ENCODE measurements at regions not wholly inside any gene's neighbourhood (a gene's known extent, or its start where the extent isn't known, plus 50 kb on each side); places are given as distances from the start of the nearest gene placed in this dataset.

- H3K36me3 ChIP-seq (ENCODE audit: insufficient read depth, low read length), result no peaks in the 10 kb centered on the region
- TF ChIP-seq EP300 (conservative IDR thresholded peaks at IDR 0.05; ENCODE audit: poor library complexity, severe bottlenecking), result no peak
- no peak for TF ChIP-seq MXI1 (conservative IDR thresholded peaks at IDR 0.05; ENCODE audit: poor library complexity, severe bottlenecking)
- TF ChIP-seq EZH2 (IDR thresholded peaks at IDR 0.05; ENCODE audit: borderline replicate concordance, insufficient read depth, low read length, poor library complexity, severe bottlenecking), result no peak
- no peak for TF ChIP-seq SMC3 (conservative IDR thresholded peaks at IDR 0.05; ENCODE audit: poor library complexity)
- TF ChIP-seq, protein P1, sequence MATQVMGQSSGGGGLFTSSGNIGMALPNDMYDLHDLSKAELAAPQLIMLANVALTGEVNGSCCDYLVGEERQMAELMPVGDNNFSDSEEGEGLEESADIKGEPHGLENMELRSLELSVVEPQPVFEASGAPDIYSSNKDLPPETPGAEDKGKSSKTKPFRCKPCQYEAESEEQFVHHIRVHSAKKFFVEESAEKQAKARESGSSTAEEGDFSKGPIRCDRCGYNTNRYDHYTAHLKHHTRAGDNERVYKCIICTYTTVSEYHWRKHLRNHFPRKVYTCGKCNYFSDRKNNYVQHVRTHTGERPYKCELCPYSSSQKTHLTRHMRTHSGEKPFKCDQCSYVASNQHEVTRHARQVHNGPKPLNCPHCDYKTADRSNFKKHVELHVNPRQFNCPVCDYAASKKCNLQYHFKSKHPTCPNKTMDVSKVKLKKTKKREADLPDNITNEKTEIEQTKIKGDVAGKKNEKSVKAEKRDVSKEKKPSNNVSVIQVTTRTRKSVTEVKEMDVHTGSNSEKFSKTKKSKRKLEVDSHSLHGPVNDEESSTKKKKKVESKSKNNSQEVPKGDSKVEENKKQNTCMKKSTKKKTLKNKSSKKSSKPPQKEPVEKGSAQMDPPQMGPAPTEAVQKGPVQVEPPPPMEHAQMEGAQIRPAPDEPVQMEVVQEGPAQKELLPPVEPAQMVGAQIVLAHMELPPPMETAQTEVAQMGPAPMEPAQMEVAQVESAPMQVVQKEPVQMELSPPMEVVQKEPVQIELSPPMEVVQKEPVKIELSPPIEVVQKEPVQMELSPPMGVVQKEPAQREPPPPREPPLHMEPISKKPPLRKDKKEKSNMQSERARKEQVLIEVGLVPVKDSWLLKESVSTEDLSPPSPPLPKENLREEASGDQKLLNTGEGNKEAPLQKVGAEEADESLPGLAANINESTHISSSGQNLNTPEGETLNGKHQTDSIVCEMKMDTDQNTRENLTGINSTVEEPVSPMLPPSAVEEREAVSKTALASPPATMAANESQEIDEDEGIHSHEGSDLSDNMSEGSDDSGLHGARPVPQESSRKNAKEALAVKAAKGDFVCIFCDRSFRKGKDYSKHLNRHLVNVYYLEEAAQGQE (IDR thresholded peaks at IDR 0.05; ENCODE audit: borderline replicate concordance), result no peak
- TF ChIP-seq RAD21 (conservative IDR thresholded peaks at IDR 0.05), result no peak
- no peak for TF ChIP-seq CTCF (IDR thresholded peaks at IDR 0.05; ENCODE audit: poor library complexity, severe bottlenecking)
- no peak for TF ChIP-seq POLR2AphosphoS5 (IDR thresholded peaks at IDR 0.05)
- no peak for TF ChIP-seq TAF1 (IDR thresholded peaks at IDR 0.05; ENCODE audit: low read depth)
- H4K20me1 ChIP-seq (ENCODE audit: insufficient read depth), result no peaks in the 10 kb centered on the region
- H3K9ac ChIP-seq (ENCODE audit: low read length), result no peak overlapping the region
- no peak overlapping the region for H2AFZ ChIP-seq (ENCODE audit: low read depth, low read length)
- no peaks in the 10 kb centered on the region for H3F3A ChIP-seq (ENCODE audit: insufficient read depth, low read length, poor library complexity, severe bottlenecking)
- no peaks in the 10 kb centered on the region for H3K79me2 ChIP-seq (replicated peaks; ENCODE audit: insufficient read depth, low read length)
- no peaks in the 10 kb centered on the region for H3K9me3 ChIP-seq (ENCODE audit: low read length)
- H3K27ac ChIP-seq (ENCODE audit: low read length), result no peak overlapping the region
- no peak overlapping the region for H3K4me3 ChIP-seq (ENCODE audit: low read length)
- no peaks in the 10 kb centered on the region for H3K27me3 ChIP-seq (ENCODE audit: insufficient read depth, low read depth, low read length)
- no peak overlapping the region for H3K4me2 ChIP-seq (ENCODE audit: low read length)
- no peaks in the 10 kb centered on the region for H3K9me2 ChIP-seq (ENCODE audit: insufficient read depth, low read length)
Observed at GRCh38 chr1:229121845-229122436, 149.0 kb upstream of the RAB4A start.

- Histone ChIP-seq H3K79me2 (replicated peaks; ENCODE audit: insufficient read depth, low read length) (no peaks in the 10 kb centered on the region), H3K36me3 (ENCODE audit: insufficient read depth, low read length) (no peaks in the 10 kb centered on the region), H4K20me1 (ENCODE audit: insufficient read depth) (no peaks in the 10 kb centered on the region), H2AFZ (ENCODE audit: low read depth, low read length) (no peak overlapping the region), H3K4me2 (ENCODE audit: low read length) (no peak overlapping the region), H3K27me3 (ENCODE audit: insufficient read depth, low read depth, low read length) (no peaks in the 10 kb centered on the region), H3K4me3 (ENCODE audit: low read length) (no peak overlapping the region), H3K9me2 (ENCODE audit: insufficient read depth, low read length) (no peaks in the 10 kb centered on the region), H3F3A (ENCODE audit: insufficient read depth, low read length, poor library complexity, severe bottlenecking) (no peaks in the 10 kb centered on the region), H3K27ac (ENCODE audit: low read length) (no peak overlapping the region), H3K9ac (ENCODE audit: low read length) (no peak overlapping the region), H3K9me3 (ENCODE audit: low read length) (no peaks in the 10 kb centered on the region)
- TF ChIP-seq MXI1 (conservative IDR thresholded peaks at IDR 0.05; ENCODE audit: poor library complexity, severe bottlenecking) (no peak), RAD21 (conservative IDR thresholded peaks at IDR 0.05) (no peak), EZH2 (IDR thresholded peaks at IDR 0.05; ENCODE audit: borderline replicate concordance, insufficient read depth, low read length, poor library complexity, severe bottlenecking) (no peak), SMC3 (conservative IDR thresholded peaks at IDR 0.05; ENCODE audit: poor library complexity) (no peak), CTCF (IDR thresholded peaks at IDR 0.05; ENCODE audit: poor library complexity, severe bottlenecking) (no peak), EP300 (conservative IDR thresholded peaks at IDR 0.05; ENCODE audit: poor library complexity, severe bottlenecking) (no peak), POLR2AphosphoS5 (IDR thresholded peaks at IDR 0.05) (no peak), TAF1 (IDR thresholded peaks at IDR 0.05; ENCODE audit: low read depth) (no peak)
- TF ChIP-seq, protein P1 (IDR thresholded peaks at IDR 0.05; ENCODE audit: borderline replicate concordance), result no peak
Observed at GRCh38 chr1:229122606-229123005, 148.3 kb upstream of the RAB4A start.
